MCF 10A (cell line): ENCODE measurements at regions not wholly inside any gene's neighbourhood (a gene's known extent, or its start where the extent isn't known, plus 50 kb on each side); places are given as distances from the start of the nearest gene placed in this dataset.

ENCODE experiments used
- BruUV-seq: library from RNA; stranded (reverse); fragments of 400-500 nt; replicated peaks from 2 replicates; lab custom pipeline; 2021; lab: Mats Ljungman, UMichigan
- CTCF ChIA-PET: fragments of 300-600 bp; sonication (Branson Sonifier 250); formaldehyde crosslinking; extraction: SDS; loops from one replicate; lab custom pipeline; 2021; ENCODE audit warnings: antibody characterized with exemption, inconsistent platforms; lab: Yijun Ruan, JAX
- POLR2A ChIA-PET: fragments of 300-600, 350-650 bp; sonication (Branson Sonifier 250); formaldehyde crosslinking; extraction: SDS; loops from one replicate; lab custom pipeline; 2020; ENCODE audit warnings: antibody characterized with exemption, inconsistent platforms; lab: Yijun Ruan, JAX
- DNase-seq: peaks from one replicate; pipeline ENCODE4 v3.0.0-alpha.2; 2018; ENCODE audit not compliant: unreplicated experiment
- H3K27ac Mint-ChIP-seq: one replicate; pipeline ENCODE4 v1.8.0; 2022; ENCODE audit warnings: mild to moderate bottlenecking, low read depth, mixed read lengths; ENCODE audit not compliant: unreplicated experiment
- H3K27me3 Mint-ChIP-seq: one replicate; pipeline ENCODE4 v1.8.0; 2022; ENCODE audit warnings: mixed read lengths; ENCODE audit not compliant: insufficient read depth, unreplicated experiment
- H3K36me3 Mint-ChIP-seq: one replicate; pipeline ENCODE4 v1.8.0; 2022; ENCODE audit warnings: mild to moderate bottlenecking, moderate library complexity, mixed read lengths; ENCODE audit not compliant: insufficient read depth, unreplicated experiment
- H3K4me1 Mint-ChIP-seq: one replicate; pipeline ENCODE4 v1.8.0; 2022; ENCODE audit warnings: mixed read lengths; ENCODE audit not compliant: insufficient read depth, unreplicated experiment
- H3K4me3 Mint-ChIP-seq: one replicate; pipeline ENCODE4 v1.8.0; 2022; ENCODE audit warnings: mild to moderate bottlenecking, moderate library complexity, mixed read lengths; ENCODE audit not compliant: unreplicated experiment
- H3K9me3 Mint-ChIP-seq: one replicate; pipeline ENCODE4 v1.8.0; 2022; ENCODE audit warnings: mixed read lengths; ENCODE audit not compliant: unreplicated experiment
- intact Hi-C: fragments of 100-400 bp; cut with micrococcal nuclease; formaldehyde crosslinking; loops from 2 replicates; pipeline ENCODE4 v1.14.1; 2022
- TF ChIP-seq, protein P1 (sequence below): fragments of 200-600 bp; IDR thresholded peaks from one replicate; pipeline ENCODE4 v1.8.0; 2022; ENCODE audit warnings: antibody characterized with exemption, mild to moderate bottlenecking; ENCODE audit not compliant: unreplicated experiment

DNA sequence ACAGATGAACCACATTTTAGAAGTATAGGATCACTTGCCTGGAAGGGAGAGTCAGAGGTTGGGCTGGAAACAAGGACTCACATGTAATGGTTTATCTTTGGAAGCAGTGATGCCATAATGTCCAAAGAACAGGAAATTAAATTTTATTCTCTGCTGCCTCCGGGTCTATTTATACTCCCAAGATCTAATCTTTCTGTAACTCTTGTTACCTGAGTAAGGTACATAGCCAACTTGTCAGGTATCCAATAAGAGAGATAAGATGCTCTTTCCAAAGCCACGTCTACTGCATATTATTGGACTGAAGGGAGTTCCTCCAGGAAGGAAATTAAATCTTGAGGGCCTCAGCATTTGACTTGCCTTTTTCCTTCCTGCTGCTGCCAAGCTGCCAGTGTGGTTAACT is 71.0 kb downstream of the CRYGS start:
- Mint-ChIP-seq H3K27ac (no peak overlapping the region), H3K4me3 (no peak overlapping the region), H3K27me3 (peaks cover 13% of the 10 kb centered on the region), H3K4me1 (peaks cover 17% of the 10 kb centered on the region), H3K9me3 (no peaks in the 10 kb centered on the region), H3K36me3 (no peaks in the 10 kb centered on the region)
- ChIA-PET CTCF (interaction anchor here (1.0 kb wide), 1 partner anchor 9 kb away, joined by 4 read pairs; no protein-coding TSS in a partner anchor), POLR2A (no interaction called here)
- DNase-seq, result no peak
- intact Hi-C loops, result no loop called here
- no TSS peak for BruUV-seq
- TF ChIP-seq, protein P1, sequence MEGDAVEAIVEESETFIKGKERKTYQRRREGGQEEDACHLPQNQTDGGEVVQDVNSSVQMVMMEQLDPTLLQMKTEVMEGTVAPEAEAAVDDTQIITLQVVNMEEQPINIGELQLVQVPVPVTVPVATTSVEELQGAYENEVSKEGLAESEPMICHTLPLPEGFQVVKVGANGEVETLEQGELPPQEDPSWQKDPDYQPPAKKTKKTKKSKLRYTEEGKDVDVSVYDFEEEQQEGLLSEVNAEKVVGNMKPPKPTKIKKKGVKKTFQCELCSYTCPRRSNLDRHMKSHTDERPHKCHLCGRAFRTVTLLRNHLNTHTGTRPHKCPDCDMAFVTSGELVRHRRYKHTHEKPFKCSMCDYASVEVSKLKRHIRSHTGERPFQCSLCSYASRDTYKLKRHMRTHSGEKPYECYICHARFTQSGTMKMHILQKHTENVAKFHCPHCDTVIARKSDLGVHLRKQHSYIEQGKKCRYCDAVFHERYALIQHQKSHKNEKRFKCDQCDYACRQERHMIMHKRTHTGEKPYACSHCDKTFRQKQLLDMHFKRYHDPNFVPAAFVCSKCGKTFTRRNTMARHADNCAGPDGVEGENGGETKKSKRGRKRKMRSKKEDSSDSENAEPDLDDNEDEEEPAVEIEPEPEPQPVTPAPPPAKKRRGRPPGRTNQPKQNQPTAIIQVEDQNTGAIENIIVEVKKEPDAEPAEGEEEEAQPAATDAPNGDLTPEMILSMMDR, result no peak

DNA sequence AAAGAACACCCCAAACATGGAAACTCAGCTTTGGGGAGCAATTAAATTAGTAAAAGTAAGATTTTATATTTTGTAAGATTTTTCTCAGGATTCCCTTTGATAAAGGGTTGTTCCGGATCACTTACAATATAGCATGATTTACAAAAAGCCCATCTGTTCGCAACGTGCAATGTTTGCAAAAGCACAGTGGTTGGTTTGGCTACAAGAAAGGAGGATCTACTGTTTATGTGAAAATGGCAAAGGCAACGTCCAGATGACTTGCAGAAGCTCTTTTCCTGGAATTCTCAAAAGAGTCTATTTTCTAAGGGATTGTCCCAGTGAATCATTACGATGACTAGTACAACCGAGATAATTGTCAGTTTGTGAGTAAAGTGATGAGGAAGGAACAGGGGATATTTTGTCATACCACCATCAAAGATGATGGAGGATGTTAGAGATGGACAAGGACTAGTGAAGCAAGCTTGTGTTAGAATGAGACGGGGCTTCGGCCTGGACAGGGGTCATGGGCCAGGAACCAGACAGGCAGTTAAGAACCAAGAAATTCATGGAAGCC is 71.6 kb downstream of the CRYGS start:
- BruUV-seq, result no TSS peak
- no peaks in the 10 kb centered on the region for H3K36me3 Mint-ChIP-seq
- H3K4me3 Mint-ChIP-seq, result no peak overlapping the region
- no peak overlapping the region for H3K27ac Mint-ChIP-seq
- peaks cover 17% of the 10 kb centered on the region for H3K4me1 Mint-ChIP-seq
- no peak for DNase-seq
- TF ChIP-seq, protein P1, result no peak
- H3K27me3 Mint-ChIP-seq, result peaks cover 13% of the 10 kb centered on the region
- intact Hi-C loops, result no loop called here
- ChIA-PET CTCF (interaction anchor here (1.0 to 1.1 kb wide), 2 partner anchors 9 to 143 kb away, joined by 4 read pairs; no protein-coding TSS in a partner anchor), POLR2A (interaction anchor here (0.7 kb wide), 1 partner anchor 20 kb away, joined by 3 read pairs; no protein-coding TSS in a partner anchor)
- H3K9me3 Mint-ChIP-seq, result no peaks in the 10 kb centered on the region

DNA sequence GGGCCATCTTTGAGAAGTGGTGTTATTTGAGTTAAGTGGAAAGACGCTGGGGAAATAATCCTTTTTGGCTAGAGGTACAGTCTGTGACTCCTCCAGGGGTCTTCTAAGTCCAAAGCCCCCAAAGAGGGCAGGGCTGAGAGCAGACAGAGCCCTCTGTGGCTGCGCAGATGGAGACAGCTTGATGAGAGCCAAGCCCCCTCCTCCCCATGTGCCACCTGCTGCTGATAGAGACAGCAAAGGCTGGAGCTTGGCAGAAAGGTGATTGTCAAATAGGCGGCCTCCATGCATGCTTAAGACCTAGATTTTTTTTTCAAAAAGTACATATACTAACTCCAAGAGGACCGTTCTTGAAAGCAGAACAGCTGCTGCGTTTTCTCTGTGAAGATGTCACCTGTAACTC is 72.4 kb downstream of the CRYGS start:
- intact Hi-C loops, result no loop called here
- DNase-seq, result no peak
- Mint-ChIP-seq H3K4me1 (peaks cover 13% of the 10 kb centered on the region), H3K27me3 (peaks cover 13% of the 10 kb centered on the region), H3K27ac (no peak overlapping the region), H3K36me3 (no peaks in the 10 kb centered on the region), H3K4me3 (no peak overlapping the region), H3K9me3 (no peaks in the 10 kb centered on the region)
- BruUV-seq, result no TSS peak
- TF ChIP-seq, protein P1, result no peak
- ChIA-PET POLR2A (no interaction called here), CTCF (interaction anchor here (1.1 kb wide), 1 partner anchor 144 kb away, joined by 4 read pairs; no protein-coding TSS in a partner anchor)

DNA sequence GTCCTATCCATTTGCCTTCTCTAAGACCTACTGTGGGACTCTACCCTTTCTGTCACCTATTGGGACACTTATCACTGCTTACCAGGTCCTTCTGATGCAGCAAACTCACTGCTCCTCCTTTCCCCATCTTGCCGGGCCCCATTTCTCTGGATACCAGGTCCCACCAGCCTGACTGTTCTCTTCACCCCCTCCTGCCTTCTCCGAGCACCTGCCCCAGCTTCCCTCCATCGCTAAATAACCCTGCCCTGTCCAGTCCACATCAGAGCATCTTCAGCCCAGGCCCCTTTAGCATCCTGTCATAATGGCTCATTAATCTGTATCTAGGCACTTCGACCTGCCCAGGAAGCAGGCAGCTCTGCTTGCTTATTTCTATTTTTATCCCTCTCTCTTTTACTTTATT is 74.7 kb downstream of the CRYGS start:
- Mint-ChIP-seq H3K4me3 (no peak overlapping the region), H3K27ac (no peak overlapping the region), H3K9me3 (no peaks in the 10 kb centered on the region), H3K36me3 (no peaks in the 10 kb centered on the region), H3K27me3 (peaks cover 13% of the 10 kb centered on the region), H3K4me1 (no peaks in the 10 kb centered on the region)
- intact Hi-C loops, result no loop called here
- TF ChIP-seq, protein P1, result no peak
- POLR2A ChIA-PET, result no interaction called here
- no peak for DNase-seq
- no TSS peak for BruUV-seq
- CTCF ChIA-PET, result no interaction called here
